Testis (tissue), 2 donors: ENCODE measurements at regions not wholly inside any gene's neighbourhood (a gene's known extent, or its start where the extent isn't known, plus 50 kb on each side); places are given as distances from the start of the nearest gene placed in this dataset.

ENCODE experiments used
- POLR2A ChIP-seq: fragments of 450-650 bp; IDR thresholded peaks from one replicate; pipeline ENCODE4 v1.6.1; 2017; ENCODE audit warnings: antibody characterized with exemption, mild to moderate bottlenecking, moderate library complexity
- TF ChIP-seq, protein P1 (sequence below), 3 experiments: fragments of 450-650 bp in 2 of 3; fragments of 200-600 bp in 1 of 3; sonication (generic) in 1 of 3; IDR thresholded peaks; one replicate each; pipeline ENCODE4 v1.5.1; 2016 to 2019; ENCODE audit warnings: antibody characterized with exemption in 3 of 3, mild to moderate bottlenecking in 2 of 3, moderate library complexity in 1 of 3

DNA sequence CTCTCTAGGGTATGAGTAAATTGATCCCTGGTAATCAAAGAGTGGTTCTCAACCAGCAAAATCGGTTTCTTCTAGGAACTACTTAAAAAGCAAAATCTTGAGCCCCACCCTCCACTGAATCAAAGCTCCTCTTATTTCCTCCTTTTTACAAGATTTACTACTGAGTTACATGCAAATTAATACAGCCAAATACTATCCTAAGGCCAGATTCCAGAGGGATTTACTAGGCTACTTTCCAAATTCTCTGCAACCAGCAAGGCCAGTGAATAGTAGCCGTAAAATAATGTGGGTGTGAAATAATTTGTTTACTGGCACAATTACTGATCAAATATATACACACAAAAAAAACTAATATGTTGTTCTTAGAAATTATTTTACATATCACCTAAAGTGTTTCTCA lies 1583.8 kb downstream of the NCAM2 start:
- TF ChIP-seq, protein P1, sequence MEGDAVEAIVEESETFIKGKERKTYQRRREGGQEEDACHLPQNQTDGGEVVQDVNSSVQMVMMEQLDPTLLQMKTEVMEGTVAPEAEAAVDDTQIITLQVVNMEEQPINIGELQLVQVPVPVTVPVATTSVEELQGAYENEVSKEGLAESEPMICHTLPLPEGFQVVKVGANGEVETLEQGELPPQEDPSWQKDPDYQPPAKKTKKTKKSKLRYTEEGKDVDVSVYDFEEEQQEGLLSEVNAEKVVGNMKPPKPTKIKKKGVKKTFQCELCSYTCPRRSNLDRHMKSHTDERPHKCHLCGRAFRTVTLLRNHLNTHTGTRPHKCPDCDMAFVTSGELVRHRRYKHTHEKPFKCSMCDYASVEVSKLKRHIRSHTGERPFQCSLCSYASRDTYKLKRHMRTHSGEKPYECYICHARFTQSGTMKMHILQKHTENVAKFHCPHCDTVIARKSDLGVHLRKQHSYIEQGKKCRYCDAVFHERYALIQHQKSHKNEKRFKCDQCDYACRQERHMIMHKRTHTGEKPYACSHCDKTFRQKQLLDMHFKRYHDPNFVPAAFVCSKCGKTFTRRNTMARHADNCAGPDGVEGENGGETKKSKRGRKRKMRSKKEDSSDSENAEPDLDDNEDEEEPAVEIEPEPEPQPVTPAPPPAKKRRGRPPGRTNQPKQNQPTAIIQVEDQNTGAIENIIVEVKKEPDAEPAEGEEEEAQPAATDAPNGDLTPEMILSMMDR (IDR thresholded peaks at IDR 0.05) = no peak
- TF ChIP-seq POLR2A = no peak
